Transverse colon (tissue), 4 donors: ENCODE measurements at regions not wholly inside any gene's neighbourhood (a gene's known extent, or its start where the extent isn't known, plus 50 kb on each side); places are given as distances from the start of the nearest gene placed in this dataset.

Experiments
- CTCF ChIP-seq, 5 experiments: fragments of 200-600 bp in 3 of 5; fragments of 450-650 bp in 2 of 5; sonication (generic) in 3 of 5; IDR thresholded peaks; 1 replicate in 2 of 5; 2 replicates in 3 of 5; pipeline ENCODE4 v1.5.1; 2016 to 2017; ENCODE audit warnings: antibody characterized with exemption in 5 of 5, inconsistent platforms in 3 of 5, mild to moderate bottlenecking in 2 of 5, moderate library complexity in 1 of 5
- EP300 ChIP-seq: sonication (generic); formaldehyde crosslinking; IDR thresholded peaks from one replicate; pipeline ENCODE4 v1.6.1; 2017; ENCODE audit warnings: antibody characterized with exemption, low read depth
- POLR2A ChIP-seq: fragments of 450-650 bp; IDR thresholded peaks from one replicate; pipeline ENCODE4 v1.6.1; 2016; ENCODE audit warnings: antibody characterized with exemption, mild to moderate bottlenecking, moderate library complexity
- POLR2AphosphoS5 ChIP-seq, 3 donors: sonication (generic); formaldehyde crosslinking; IDR thresholded peaks; one replicate each; pipeline ENCODE4 v1.6.1; 2016; ENCODE audit warnings: antibody characterized with exemption in 3 of 3

- TF ChIP-seq CTCF (IDR thresholded peaks at IDR 0.05) (no peak), POLR2A (no peak), EP300 (no peak), POLR2AphosphoS5 (IDR thresholded peaks at IDR 0.05) (no peak)
These were observed 80.1 kb upstream of the SH3PXD2B start for GRCh38 chr5:172534229-172535107.
